Ectodermal cell (in vitro differentiated cells): ENCODE measurements at regions not wholly inside any gene's neighbourhood (a gene's known extent, or its start where the extent isn't known, plus 50 kb on each side); places are given as distances from the start of the nearest gene placed in this dataset.

Experiments used
- H3K27ac ChIP-seq: 2 replicates; pipeline ENCODE4 v1.7.0; 2013; ENCODE audit warnings: mild to moderate bottlenecking, low read depth, low read length; ENCODE audit not compliant: insufficient read depth, poor library complexity, severe bottlenecking
- H3K27me3 ChIP-seq: 2 replicates; pipeline ENCODE4 v1.7.0; 2013; ENCODE audit warnings: mild to moderate bottlenecking, low read length; ENCODE audit not compliant: insufficient read depth, control insufficient read depth, poor library complexity, severe bottlenecking
- H3K36me3 ChIP-seq: one replicate; pipeline ENCODE4 v1.7.0; 2013; ENCODE audit warnings: low read length; ENCODE audit not compliant: control insufficient read depth, insufficient read depth
- H3K4me1 ChIP-seq: one replicate; pipeline ENCODE4 v1.7.0; 2013; ENCODE audit warnings: low read length; ENCODE audit not compliant: control insufficient read depth, insufficient read depth
- H3K4me3 ChIP-seq: 2 replicates; pipeline ENCODE4 v1.7.0; 2013; ENCODE audit warnings: low read depth, low read length, control low read depth; ENCODE audit not compliant: insufficient read depth
- H3K9me3 ChIP-seq: 2 replicates; pipeline ENCODE4 v1.7.0; 2013; ENCODE audit warnings: mild to moderate bottlenecking, low read length, moderate library complexity; ENCODE audit not compliant: control insufficient read depth
- WGBS, 2 experiments: methylation state at CpG; one replicate each; pipeline ENCODE4 v1.1.7; 2013; ENCODE audit warnings: missing lambda C conversion rate in 2 of 2; 5-methylcytosine and 5-hydroxymethylcytosine counted together

GRCh38 chr17:74010903-74011302 is 192.6 kb upstream of the RPL38 start:
- WGBS, 2 experiments: 62 to 71% methylated on average over 10 of the region's 10 CpGs

GRCh38 chr17:74011966-74012365 is 191.5 kb upstream of the RPL38 start:
- Histone ChIP-seq H3K27me3 (no peaks in the 10 kb centered on the region), H3K27ac (no peak overlapping the region), H3K36me3 (no peaks in the 10 kb centered on the region), H3K4me1 (peaks cover 40% of the 10 kb centered on the region), H3K9me3 (no peaks in the 10 kb centered on the region), H3K4me3 (no peak overlapping the region)
- WGBS, 2 experiments: 74 to 78% methylated on average over 7 of the region's 7 CpGs

More at GRCh38 chr17:74010903-74011302, 192.6 kb upstream of the RPL38 start:
- Histone ChIP-seq H3K36me3 (no peaks in the 10 kb centered on the region), H3K4me3 (no peak overlapping the region), H3K27ac (no peak overlapping the region), H3K9me3 (no peaks in the 10 kb centered on the region), H3K4me1 (peaks cover 30% of the 10 kb centered on the region), H3K27me3 (no peaks in the 10 kb centered on the region)

GRCh38 chr17:74012465-74012864 is 191.0 kb upstream of the RPL38 start:
- Histone ChIP-seq H3K27me3 (no peaks in the 10 kb centered on the region), H3K36me3 (no peaks in the 10 kb centered on the region), H3K4me3 (no peak overlapping the region), H3K4me1 (peaks cover 45% of the 10 kb centered on the region), H3K27ac (no peak overlapping the region), H3K9me3 (no peaks in the 10 kb centered on the region)
- 88 to 92% methylated on average over 6 of the region's 6 CpGs for WGBS, 2 experiments

GRCh38 chr17:74015316-74015715 is 188.2 kb upstream of the RPL38 start:
- Histone ChIP-seq H3K4me1 (peaks cover 42% of the 10 kb centered on the region), H3K36me3 (no peaks in the 10 kb centered on the region), H3K9me3 (no peaks in the 10 kb centered on the region), H3K4me3 (no peak overlapping the region), H3K27me3 (no peaks in the 10 kb centered on the region), H3K27ac (no peak overlapping the region)
- WGBS, 2 experiments: 93 to 97% methylated on average over 5 of the region's 5 CpGs

GRCh38 chr17:74015990-74016389 is 187.5 kb upstream of the RPL38 start:
- Histone ChIP-seq H3K27me3 (no peaks in the 10 kb centered on the region), H3K4me3 (no peak overlapping the region), H3K36me3 (no peaks in the 10 kb centered on the region), H3K4me1 (peaks cover 44% of the 10 kb centered on the region), H3K9me3 (no peaks in the 10 kb centered on the region), H3K27ac (peak overlapping the region; percentile 0)
- 88 to 90% methylated on average over 12 of the region's 12 CpGs for WGBS, 2 experiments

- H3K4me3 ChIP-seq: no peak overlapping the region
- H3K9me3 ChIP-seq: no peaks in the 10 kb centered on the region
- H3K4me1 ChIP-seq: peaks cover 43% of the 10 kb centered on the region
- H3K27ac ChIP-seq: peak overlapping the region; percentile 0
- no peaks in the 10 kb centered on the region for H3K36me3 ChIP-seq
- WGBS, 2 experiments: 29 to 39% methylated on average over 8 of the region's 8 CpGs
- H3K27me3 ChIP-seq: no peaks in the 10 kb centered on the region
These were observed 187.0 kb upstream of the RPL38 start for GRCh38 chr17:74016461-74016860.

GRCh38 chr17:74017466-74017865 is 186.0 kb upstream of the RPL38 start:
- Histone ChIP-seq H3K27me3 (no peaks in the 10 kb centered on the region), H3K36me3 (no peaks in the 10 kb centered on the region), H3K27ac (no peak overlapping the region), H3K4me1 (peaks cover 33% of the 10 kb centered on the region), H3K9me3 (no peaks in the 10 kb centered on the region), H3K4me3 (no peak overlapping the region)
- 50 to 55% methylated on average over 8 of the region's 8 CpGs for WGBS, 2 experiments

GRCh38 chr17:74018115-74018514 is 185.4 kb upstream of the RPL38 start:
- H3K27me3 ChIP-seq: no peaks in the 10 kb centered on the region
- 92 to 93% methylated on average over 4 of the region's 4 CpGs for WGBS, 2 experiments
- H3K9me3 ChIP-seq: no peaks in the 10 kb centered on the region
- H3K4me1 ChIP-seq: peaks cover 33% of the 10 kb centered on the region
- no peak overlapping the region for H3K27ac ChIP-seq
- H3K36me3 ChIP-seq: no peaks in the 10 kb centered on the region
- H3K4me3 ChIP-seq: no peak overlapping the region

- H3K36me3 ChIP-seq: no peaks in the 10 kb centered on the region
- no peaks in the 10 kb centered on the region for H3K27me3 ChIP-seq
- H3K27ac ChIP-seq: no peak overlapping the region
- 93 to 94% methylated on average over 6 of the region's 6 CpGs for WGBS, 2 experiments
- H3K4me1 ChIP-seq: peaks cover 36% of the 10 kb centered on the region
- H3K4me3 ChIP-seq: no peak overlapping the region
- H3K9me3 ChIP-seq: no peaks in the 10 kb centered on the region
These were observed 184.2 kb upstream of the RPL38 start for GRCh38 chr17:74019271-74019670.

GRCh38 chr17:74019860-74020259 is 183.6 kb upstream of the RPL38 start:
- Histone ChIP-seq H3K36me3 (no peaks in the 10 kb centered on the region), H3K27me3 (no peaks in the 10 kb centered on the region), H3K4me1 (peaks cover 40% of the 10 kb centered on the region), H3K9me3 (no peaks in the 10 kb centered on the region), H3K4me3 (no peak overlapping the region), H3K27ac (no peak overlapping the region)
- WGBS, 2 experiments: 88 to 100% methylated on average over 1 of the region's 1 CpG

- no peaks in the 10 kb centered on the region for H3K9me3 ChIP-seq
- no peak overlapping the region for H3K4me3 ChIP-seq
- H3K27me3 ChIP-seq: no peaks in the 10 kb centered on the region
- H3K4me1 ChIP-seq: peaks cover 41% of the 10 kb centered on the region
- WGBS, 2 experiments: 80 to 91% methylated on average over 3 of the region's 3 CpGs
- no peak overlapping the region for H3K27ac ChIP-seq
- no peaks in the 10 kb centered on the region for H3K36me3 ChIP-seq
These were observed 183.0 kb upstream of the RPL38 start for GRCh38 chr17:74020522-74020921.
